Left lung (tissue), 4 donors: ENCODE measurements at regions not wholly inside any gene's neighbourhood (a gene's known extent, or its start where the extent isn't known, plus 50 kb on each side); places are given as distances from the start of the nearest gene placed in this dataset.

ENCODE experiments used
- ATAC-seq: fragments of 200-7000 bp; cut with Tn5 transposase; one replicate; pipeline ENCODE4 v1.9.1; 2020; ENCODE audit warnings: moderate library complexity
- DNase-seq, 4 donors: peaks; one replicate each; pipeline ENCODE4 v3.0.0-alpha.2; 2013 to 2020
- H3K27ac ChIP-seq, 2 donors: fragments of 200-600 bp; sonication (generic) in 1 of 2; one replicate each; pipeline versions ENCODE4 v1.5.0 to v1.8.0; 2020 to 2021
- H3K27me3 ChIP-seq, 2 donors: fragments of 200-600 bp; sonication (generic) in 1 of 2; one replicate each; pipeline versions ENCODE4 v1.5.0 to v1.8.0; 2020 to 2021
- H3K36me3 ChIP-seq, 2 donors: fragments of 200-600 bp; sonication (generic) in 1 of 2; one replicate each; pipeline versions ENCODE4 v1.5.0 to v1.8.0; 2020 to 2021
- H3K4me1 ChIP-seq, 2 donors: fragments of 200-600 bp; one replicate each; pipeline ENCODE4 v1.8.0; 2021
- H3K4me3 ChIP-seq, 2 donors: fragments of 200-600 bp; sonication (generic) in 1 of 2; one replicate each; pipeline versions ENCODE4 v1.5.0 to v1.8.0; 2020 to 2021; ENCODE audit warnings: mild to moderate bottlenecking in 1 of 2
- H3K9me3 ChIP-seq, 2 donors: fragments of 200-600 bp; sonication (generic) in 1 of 2; one replicate each; pipeline versions ENCODE4 v1.5.0 to v1.8.0; 2020 to 2021
- CTCF ChIP-seq, 2 donors: fragments of 200-600 bp; sonication (generic) in 1 of 2; IDR thresholded peaks; one replicate each; pipeline versions ENCODE4 v1.5.0 to v1.8.0; 2021; ENCODE audit warnings: antibody characterized with exemption in 2 of 2
- intact Hi-C, 2 donors: fragments of 100-400 bp; cut with DNase I; formaldehyde crosslinking; loops; one replicate each; pipeline versions ENCODE4 v1.11.2 to v1.14.2; 2022
- donor health status: DM: no; HTN: yes; CAD: no.
- donor health status: DM: no; HTN: no; CAD: no.

- Histone ChIP-seq H3K4me3 (no peak overlapping the region), H3K9me3 (no peaks in the 10 kb centered on the region), H3K27me3 (no peaks in the 10 kb centered on the region), H3K27ac (no peak overlapping the region), H3K4me1 (no peaks in the 10 kb centered on the region), H3K36me3 (no peaks in the 10 kb centered on the region)
- ATAC-seq (no peak), DNase-seq (no peak)
- intact Hi-C loops, result no loop called here
- no peak for TF ChIP-seq CTCF (IDR thresholded peaks at IDR 0.05)
Observed at GRCh38 chr2:105597011-105597805, 147.5 kb upstream of the NCK2 start.

DNA sequence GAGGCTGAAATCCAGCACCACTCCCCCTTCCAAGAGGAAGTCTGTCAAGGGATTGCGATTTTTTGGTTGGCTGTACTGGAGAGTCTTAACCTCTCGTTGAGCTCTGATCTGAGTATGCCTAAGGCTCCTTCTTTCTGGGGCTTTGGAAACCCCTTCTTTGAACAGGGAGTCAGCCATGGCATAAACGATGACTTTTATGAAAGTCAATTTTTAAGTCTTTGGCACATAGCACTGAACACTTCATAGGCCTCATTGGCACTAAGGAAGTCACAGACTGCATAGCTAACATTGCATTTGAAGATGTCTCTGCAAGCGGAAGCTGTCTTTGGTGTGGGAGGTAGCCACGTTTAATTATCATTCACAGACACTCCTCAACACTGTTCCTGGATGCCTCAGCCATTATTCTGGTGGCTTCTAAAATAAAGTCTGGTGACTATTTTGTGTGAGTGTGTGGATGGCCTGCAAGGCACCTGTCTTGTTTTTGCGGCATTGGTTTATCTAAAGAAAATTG lies 148.2 kb upstream of the NCK2 start:
- H3K4me1 ChIP-seq, result no peaks in the 10 kb centered on the region
- intact Hi-C loops, result no loop called here
- no peak for ATAC-seq
- no peaks in the 10 kb centered on the region for H3K36me3 ChIP-seq
- no peaks in the 10 kb centered on the region for H3K9me3 ChIP-seq
- H3K27me3 ChIP-seq, result no peaks in the 10 kb centered on the region
- H3K4me3 ChIP-seq, result no peak overlapping the region
- no peak overlapping the region for H3K27ac ChIP-seq
- DNase-seq, result no peak
- no peak for TF ChIP-seq CTCF (IDR thresholded peaks at IDR 0.05)

DNA sequence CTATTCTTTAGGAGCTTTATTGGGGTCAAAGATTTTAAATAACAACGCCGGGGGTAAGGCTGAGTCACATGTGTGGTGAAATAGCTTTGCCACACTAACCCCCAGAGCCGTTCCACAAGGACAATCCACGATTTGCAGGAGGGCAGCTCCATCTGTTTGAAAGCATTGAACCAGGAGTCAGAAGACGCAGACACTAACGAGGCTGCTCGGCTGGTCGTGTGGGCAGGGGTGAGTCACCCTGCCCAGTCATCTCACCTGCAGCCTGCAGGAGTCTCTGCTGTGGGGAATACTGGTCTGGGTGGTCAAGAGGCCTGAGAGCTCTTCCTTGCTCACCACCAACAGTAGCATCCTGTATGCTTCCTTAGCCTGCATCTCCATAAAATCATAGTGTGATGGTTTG lies 149.2 kb upstream of the NCK2 start:
- Histone ChIP-seq H3K4me3 (no peak overlapping the region), H3K27me3 (no peaks in the 10 kb centered on the region), H3K4me1 (no peaks in the 10 kb centered on the region), H3K27ac (no peak overlapping the region), H3K9me3 (no peaks in the 10 kb centered on the region), H3K36me3 (no peaks in the 10 kb centered on the region)
- DNase-seq, result no peak
- no peak for TF ChIP-seq CTCF (IDR thresholded peaks at IDR 0.05)
- intact Hi-C loops, result no loop called here
- ATAC-seq, result no peak

- Histone ChIP-seq H3K27me3 (no peaks in the 10 kb centered on the region), H3K4me1 (no peaks in the 10 kb centered on the region), H3K4me3 (no peak overlapping the region), H3K9me3 (peaks cover 0 to 14% of the 10 kb centered on the region in 2 donors), H3K36me3 (no peaks in the 10 kb centered on the region), H3K27ac (no peak overlapping the region)
- DNase-seq (no peak), ATAC-seq (no peak)
- TF ChIP-seq CTCF (IDR thresholded peaks at IDR 0.05), result no peak
- intact Hi-C loops, result no loop called here
Observed at GRCh38 chr2:105593221-105593967, 151.3 kb upstream of the NCK2 start.

GRCh38 chr2:105592288-105592687 lies 152.4 kb upstream of the NCK2 start:
- H3K4me1 ChIP-seq, result no peaks in the 10 kb centered on the region
- H3K27me3 ChIP-seq, result no peaks in the 10 kb centered on the region
- peaks cover 0 to 23% of the 10 kb centered on the region in 2 donors for H3K9me3 ChIP-seq
- no peak overlapping the region for H3K4me3 ChIP-seq
- DNase-seq (no peak), ATAC-seq (no peak)
- TF ChIP-seq CTCF (IDR thresholded peaks at IDR 0.05), result no peak
- intact Hi-C loops, result no loop called here
- no peaks in the 10 kb centered on the region for H3K36me3 ChIP-seq
- no peak overlapping the region for H3K27ac ChIP-seq
